ENCODE measurements at regions not wholly inside any gene's neighbourhood (a gene's known extent, or its start where the extent isn't known, plus 50 kb on each side); places are given as distances from the start of the nearest gene placed in this dataset.

DNA sequence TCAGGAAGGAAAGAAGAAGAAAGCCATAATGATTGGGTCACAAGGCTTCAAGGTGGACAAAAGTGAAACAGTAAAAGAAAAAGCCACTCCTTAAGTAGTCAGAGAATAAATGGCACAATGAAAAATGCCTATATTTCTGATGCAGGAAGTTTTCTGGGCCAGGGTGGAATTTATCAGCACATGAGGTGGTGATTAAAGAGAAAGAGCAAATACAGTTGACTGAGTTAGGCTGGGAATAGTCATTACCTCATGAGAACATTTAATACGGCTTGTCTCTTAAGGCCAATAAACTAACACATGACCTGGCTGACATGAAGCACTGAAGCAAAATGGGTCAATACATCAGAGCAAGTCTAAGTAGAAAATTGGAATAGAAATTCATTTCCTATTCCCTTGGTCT is 499.7 kb downstream of the TMTC2 start:
- no peak for DNase-seq

- no peak for DNase-seq
Observed at GRCh38 chr12:83185241-83185640, 498.5 kb downstream of the TMTC2 start.
